HCT116 (cell line): ENCODE measurements at regions not wholly inside any gene's neighbourhood (a gene's known extent, or its start where the extent isn't known, plus 50 kb on each side); places are given as distances from the start of the nearest gene placed in this dataset.

Source experiments
- ATAC-seq: fragments of 200-7000 bp; cut with Tn5 transposase; 2 replicates; pipeline ENCODE4 v1.9.1; 2020; ENCODE audit warnings: mild to moderate bottlenecking, moderate library complexity
- BruUV-seq: library from RNA; stranded (reverse); fragments of 400-500 nt; replicated peaks from 2 replicates; lab custom pipeline; 2021; lab: Mats Ljungman, UMichigan
- CTCF ChIA-PET: fragments of 300-600 bp; sonication (Branson Sonifier 250); formaldehyde crosslinking; loops from one replicate; lab custom pipeline; 2021; ENCODE audit warnings: antibody characterized with exemption; lab: Charles Lee
- POLR2A ChIA-PET: fragments of 300-600, 350-600 bp; sonication (Branson Sonifier 250); formaldehyde crosslinking; loops from one replicate; lab custom pipeline; 2021; ENCODE audit warnings: antibody characterized with exemption; lab: Charles Lee
- RAD21 ChIA-PET, 2 experiments: fragments of 300-600 bp; sonication (Branson Sonifier 250); formaldehyde crosslinking; loops; one replicate each; lab custom pipeline; 2023; ENCODE audit warnings: low total read pairs in 2 of 2; ENCODE audit not compliant: uncharacterized antibody in 2 of 2, unreplicated experiment in 2 of 2, low non-redundant PET in 1 of 2; lab: Charles Lee
- DNase-seq: peaks from one replicate; pipeline ENCODE4 v3.0.0-alpha.2; 2010; ENCODE audit warnings: low read depth, low spot score
- H2AFZ ChIP-seq: fragments of 200-600 bp; shearing (Covaris generic), sonication (generic); 2 replicates; pipeline ENCODE4 v1.6.1; 2017; ENCODE audit warnings: low read depth, mixed run types, mixed read lengths, antibody characterized with exemption, low read length; ENCODE audit not compliant: poor library complexity, severe bottlenecking
- H3K27ac ChIP-seq: 2 replicates; pipeline ENCODE4 v1.5.1; 2012; ENCODE audit warnings: low read depth, low read length
- H3K27me3 ChIP-seq: fragments of 200-600 bp; sonication (generic); 2 replicates; pipeline ENCODE4 v1.6.1; 2016; ENCODE audit warnings: mixed run types, low read length, mixed read lengths; ENCODE audit not compliant: insufficient read depth
- H3K36me3 ChIP-seq, 2 experiments: fragments of 200-500 bp in 1 of 2; fragments of 200-600 bp in 1 of 2; sonication (Bioruptor generic) in 1 of 2; sonication (generic) in 1 of 2; 2 replicates each; pipeline versions ENCODE4 v1.5.1 to v1.6.1; 2014 to 2016; ENCODE audit warnings: low read length in 2 of 2, inconsistent platforms in 1 of 2, mixed read lengths in 1 of 2, mixed run types in 1 of 2; ENCODE audit not compliant: insufficient read depth in 2 of 2, control insufficient read depth in 1 of 2
- H3K4me1 ChIP-seq, 2 experiments: fragments of 200-600 bp in 1 of 2; sonication (generic) in 1 of 2; 2 replicates each; pipeline versions ENCODE4 v1.5.1 to v1.6.1; 2012 to 2017; ENCODE audit warnings: low read length in 2 of 2, inconsistent platforms in 1 of 2, mild to moderate bottlenecking in 1 of 2, mixed read lengths in 1 of 2, mixed run types in 1 of 2, moderate library complexity in 1 of 2; ENCODE audit not compliant: insufficient read depth in 2 of 2, control insufficient read depth in 1 of 2
- H3K4me2 ChIP-seq: fragments of 200-600 bp; sonication (generic); 2 replicates; pipeline ENCODE4 v1.6.1; 2017; ENCODE audit warnings: mixed run types, low read length, mixed read lengths
- H3K4me3 ChIP-seq, 2 experiments: fragments of 200-600 bp in 1 of 2; sonication (generic) in 1 of 2; replicated peaks in 1 of 2; 2 replicates each; pipeline ENCODE4 v1.5.1; 2011 to 2016; ENCODE audit warnings: low read length in 2 of 2, control low read depth in 1 of 2, low read depth in 1 of 2, mild to moderate bottlenecking in 1 of 2, mixed read lengths in 1 of 2, mixed run types in 1 of 2
- H3K79me2 ChIP-seq: fragments of 200-600 bp; sonication (generic); 2 replicates; pipeline ENCODE4 v1.6.1; 2017; ENCODE audit warnings: mild to moderate bottlenecking, mixed run types, low read length, moderate library complexity, mixed read lengths; ENCODE audit not compliant: insufficient read depth
- H3K9ac ChIP-seq: fragments of 200-600 bp; sonication (generic); 2 replicates; pipeline ENCODE4 v1.6.1; 2016; ENCODE audit warnings: low read length, mixed read lengths
- H3K9me2 ChIP-seq: fragments of 200-600 bp; sonication (generic), shearing (Covaris generic); 2 replicates; pipeline ENCODE4 v1.6.1; 2017; ENCODE audit warnings: mixed run types, mild to moderate bottlenecking, moderate library complexity; ENCODE audit not compliant: insufficient read depth
- H3K9me3 ChIP-seq, 2 experiments: fragments of 200-500 bp in 1 of 2; fragments of 200-600 bp in 1 of 2; sonication (Bioruptor generic) in 1 of 2; sonication (generic) in 1 of 2; 2 replicates each; pipeline ENCODE4 v1.6.1; 2014 to 2017; ENCODE audit warnings: low read length in 2 of 2, mixed read lengths in 2 of 2, inconsistent platforms in 1 of 2, low read depth in 1 of 2, mild to moderate bottlenecking in 1 of 2, mixed run types in 1 of 2, moderate library complexity in 1 of 2; ENCODE audit not compliant: control insufficient read depth in 1 of 2, insufficient read depth in 1 of 2
- H4K20me1 ChIP-seq: fragments of 200-600 bp; sonication (generic), shearing (Covaris generic); 2 replicates; pipeline ENCODE4 v1.6.1; 2017; ENCODE audit warnings: mixed run types, mild to moderate bottlenecking, moderate library complexity; ENCODE audit not compliant: insufficient read depth
- CBX3 ChIP-seq: IDR thresholded peaks from 2 replicates; pipeline ENCODE4 v1.6.1; 2012; ENCODE audit warnings: low read depth
- CEBPB ChIP-seq: IDR thresholded peaks from 2 replicates; pipeline ENCODE4 v1.6.1; 2012; ENCODE audit warnings: low read depth
- CTCF ChIP-seq, 3 experiments: fragments of 200-600 bp in 1 of 3; sonication (generic) in 1 of 3; IDR thresholded peaks in 2 of 3; conservative IDR thresholded peaks in 1 of 3; 2 replicates each; pipeline ENCODE4 v1.5.1; 2012 to 2017; ENCODE audit warnings: low read depth in 2 of 3, low read length in 2 of 3, antibody characterized with exemption in 1 of 3, borderline replicate concordance in 1 of 3, control low read depth in 1 of 3, mild to moderate bottlenecking in 1 of 3, mixed read lengths in 1 of 3, mixed run types in 1 of 3, moderate library complexity in 1 of 3; ENCODE audit not compliant: insufficient read depth in 1 of 3
- EZH2phosphoT487 ChIP-seq: fragments of 200-600 bp; IDR thresholded peaks from 2 replicates; pipeline ENCODE4 v1.6.1; 2018; ENCODE audit warnings: antibody characterized with exemption, borderline replicate concordance
- FOSL1 ChIP-seq: IDR thresholded peaks from 2 replicates; pipeline ENCODE4 v1.6.1; 2012; ENCODE audit warnings: low read depth
- MAX ChIP-seq: IDR thresholded peaks from 2 replicates; pipeline ENCODE4 v1.6.1; 2012
- REST ChIP-seq: IDR thresholded peaks from 2 replicates; pipeline ENCODE4 v1.6.1; 2012; ENCODE audit warnings: low read depth
- SIN3A ChIP-seq: IDR thresholded peaks from 2 replicates; pipeline ENCODE4 v1.6.1; 2012; ENCODE audit warnings: low read depth
- SRF ChIP-seq: IDR thresholded peaks from 2 replicates; pipeline ENCODE4 v1.6.1; 2012; ENCODE audit warnings: low read depth
- intact Hi-C: fragments of 100-400 bp; cut with micrococcal nuclease; formaldehyde crosslinking; loops from 2 replicates; pipeline ENCODE4 v1.10.0; 2022
- TF ChIP-seq, protein P1 (sequence below): IDR thresholded peaks from 2 replicates; pipeline ENCODE4 v1.6.1; 2011; ENCODE audit warnings: mild to moderate bottlenecking, low read length, moderate library complexity; ENCODE audit not compliant: insufficient replicate concordance; ENCODE audit errors: extremely low read depth

DNA sequence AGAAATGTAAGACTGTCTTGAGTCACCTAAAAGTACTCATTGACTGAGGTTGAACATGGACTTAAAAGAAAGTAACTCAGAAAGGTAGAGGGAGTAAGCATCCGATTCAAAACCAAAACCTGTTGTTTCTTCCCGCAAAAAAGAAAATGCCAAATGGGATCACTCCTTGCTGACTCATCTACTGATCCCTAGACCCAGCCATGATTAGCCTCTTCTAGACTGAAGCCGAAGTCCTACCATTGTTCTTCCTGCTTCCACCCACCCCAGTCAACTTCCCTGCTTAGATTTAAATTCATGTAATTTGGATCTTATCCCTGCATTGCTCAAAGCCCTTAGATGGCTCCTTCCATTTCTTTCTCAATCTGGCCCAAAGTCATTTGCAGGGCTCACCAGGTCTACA lies 760.5 kb upstream of the SOX9 start (continued):
- TF ChIP-seq CTCF (IDR thresholded peaks at IDR 0.05 in 2 of 3, conservative IDR thresholded peaks at IDR 0.05 in 1 of 3; ENCODE audit: borderline replicate concordance in 1 of 3, insufficient read depth in 1 of 3, low read depth in 2 of 3, low read length in 2 of 3) (no peak), REST (no peak), CEBPB (no peak)
- TF ChIP-seq, all 23 proteins: peak for 0

- RAD21 ChIA-PET, result no interaction called here
Measured at GRCh38 chr17:71361656-71362450, 759.0 kb upstream of the SOX9 start.

More at GRCh38 chr17:71361656-71362450, 759.0 kb upstream of the SOX9 start:
- Histone ChIP-seq H3K9ac (no peak overlapping the region), H3K9me2 (no peaks in the 10 kb centered on the region), H4K20me1 (no peaks in the 10 kb centered on the region), H2AFZ (no peak overlapping the region), H3K4me2 (no peak overlapping the region), H3K79me2 (no peaks in the 10 kb centered on the region), H3K4me3 (no peak overlapping the region), H3K36me3 (no peaks in the 10 kb centered on the region), H3K27me3 (no peaks in the 10 kb centered on the region), H3K4me1 (no peaks in the 10 kb centered on the region), H3K27ac (no peak overlapping the region), H3K9me3 (no peaks in the 10 kb centered on the region)
- ATAC-seq, result no peak
- intact Hi-C loops, result no loop called here
- BruUV-seq, result no TSS peak
- TF ChIP-seq MAX (no peak), SRF (no peak), EZH2phosphoT487 (no peak), SIN3A (no peak), CBX3 (no peak), FOSL1 (no peak)
- TF ChIP-seq, protein P1, sequence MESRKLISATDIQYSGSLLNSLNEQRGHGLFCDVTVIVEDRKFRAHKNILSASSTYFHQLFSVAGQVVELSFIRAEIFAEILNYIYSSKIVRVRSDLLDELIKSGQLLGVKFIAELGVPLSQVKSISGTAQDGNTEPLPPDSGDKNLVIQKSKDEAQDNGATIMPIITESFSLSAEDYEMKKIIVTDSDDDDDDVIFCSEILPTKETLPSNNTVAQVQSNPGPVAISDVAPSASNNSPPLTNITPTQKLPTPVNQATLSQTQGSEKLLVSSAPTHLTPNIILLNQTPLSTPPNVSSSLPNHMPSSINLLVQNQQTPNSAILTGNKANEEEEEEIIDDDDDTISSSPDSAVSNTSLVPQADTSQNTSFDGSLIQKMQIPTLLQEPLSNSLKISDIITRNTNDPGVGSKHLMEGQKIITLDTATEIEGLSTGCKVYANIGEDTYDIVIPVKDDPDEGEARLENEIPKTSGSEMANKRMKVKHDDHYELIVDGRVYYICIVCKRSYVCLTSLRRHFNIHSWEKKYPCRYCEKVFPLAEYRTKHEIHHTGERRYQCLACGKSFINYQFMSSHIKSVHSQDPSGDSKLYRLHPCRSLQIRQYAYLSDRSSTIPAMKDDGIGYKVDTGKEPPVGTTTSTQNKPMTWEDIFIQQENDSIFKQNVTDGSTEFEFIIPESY, result no peak
- POLR2A ChIA-PET, result no interaction called here
- CTCF ChIA-PET, result no interaction called here
- DNase-seq, result no peak
